GM12864 (cell line): ENCODE measurements at regions not wholly inside any gene's neighbourhood (a gene's known extent, or its start where the extent isn't known, plus 50 kb on each side); places are given as distances from the start of the nearest gene placed in this dataset.

Experiments
- DNase-seq: peaks from one replicate; pipeline ENCODE4 v3.0.0-alpha.2; 2011; ENCODE audit warnings: low read depth
- H3K4me3 ChIP-seq: 2 replicates; pipeline ENCODE4 v1.5.1; 2011; ENCODE audit warnings: mild to moderate bottlenecking, low read depth, low read length, control low read depth
- TF ChIP-seq, protein P1 (sequence below): IDR thresholded peaks from 2 replicates; pipeline ENCODE4 v1.5.1; 2011; ENCODE audit warnings: low read depth, mild to moderate bottlenecking, moderate library complexity, low read length, control low read depth, inconsistent platforms; ENCODE audit errors: missing control alignments

DNA sequence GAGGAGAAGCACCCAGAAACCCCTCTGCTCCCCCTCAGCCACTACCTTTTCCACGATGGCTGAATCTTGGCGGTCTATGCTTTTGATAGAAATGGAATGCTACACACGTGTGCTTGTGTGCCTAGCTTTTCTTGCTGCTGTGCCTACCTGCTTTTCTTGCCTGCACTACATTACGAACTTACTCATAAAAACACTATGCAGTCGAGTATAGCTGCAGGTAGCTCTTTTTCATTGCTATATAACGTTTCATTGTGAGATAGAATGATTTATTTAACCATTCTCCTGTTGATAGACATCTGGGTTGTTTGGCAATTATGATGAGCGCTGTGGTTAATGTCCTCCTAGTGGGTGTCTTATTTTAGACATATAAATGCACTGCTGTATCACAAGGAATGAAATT, 67.9 kb upstream of the NCOR2 start:
- TF ChIP-seq, protein P1, sequence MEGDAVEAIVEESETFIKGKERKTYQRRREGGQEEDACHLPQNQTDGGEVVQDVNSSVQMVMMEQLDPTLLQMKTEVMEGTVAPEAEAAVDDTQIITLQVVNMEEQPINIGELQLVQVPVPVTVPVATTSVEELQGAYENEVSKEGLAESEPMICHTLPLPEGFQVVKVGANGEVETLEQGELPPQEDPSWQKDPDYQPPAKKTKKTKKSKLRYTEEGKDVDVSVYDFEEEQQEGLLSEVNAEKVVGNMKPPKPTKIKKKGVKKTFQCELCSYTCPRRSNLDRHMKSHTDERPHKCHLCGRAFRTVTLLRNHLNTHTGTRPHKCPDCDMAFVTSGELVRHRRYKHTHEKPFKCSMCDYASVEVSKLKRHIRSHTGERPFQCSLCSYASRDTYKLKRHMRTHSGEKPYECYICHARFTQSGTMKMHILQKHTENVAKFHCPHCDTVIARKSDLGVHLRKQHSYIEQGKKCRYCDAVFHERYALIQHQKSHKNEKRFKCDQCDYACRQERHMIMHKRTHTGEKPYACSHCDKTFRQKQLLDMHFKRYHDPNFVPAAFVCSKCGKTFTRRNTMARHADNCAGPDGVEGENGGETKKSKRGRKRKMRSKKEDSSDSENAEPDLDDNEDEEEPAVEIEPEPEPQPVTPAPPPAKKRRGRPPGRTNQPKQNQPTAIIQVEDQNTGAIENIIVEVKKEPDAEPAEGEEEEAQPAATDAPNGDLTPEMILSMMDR = no peak
- no peak overlapping the region for H3K4me3 ChIP-seq

DNA sequence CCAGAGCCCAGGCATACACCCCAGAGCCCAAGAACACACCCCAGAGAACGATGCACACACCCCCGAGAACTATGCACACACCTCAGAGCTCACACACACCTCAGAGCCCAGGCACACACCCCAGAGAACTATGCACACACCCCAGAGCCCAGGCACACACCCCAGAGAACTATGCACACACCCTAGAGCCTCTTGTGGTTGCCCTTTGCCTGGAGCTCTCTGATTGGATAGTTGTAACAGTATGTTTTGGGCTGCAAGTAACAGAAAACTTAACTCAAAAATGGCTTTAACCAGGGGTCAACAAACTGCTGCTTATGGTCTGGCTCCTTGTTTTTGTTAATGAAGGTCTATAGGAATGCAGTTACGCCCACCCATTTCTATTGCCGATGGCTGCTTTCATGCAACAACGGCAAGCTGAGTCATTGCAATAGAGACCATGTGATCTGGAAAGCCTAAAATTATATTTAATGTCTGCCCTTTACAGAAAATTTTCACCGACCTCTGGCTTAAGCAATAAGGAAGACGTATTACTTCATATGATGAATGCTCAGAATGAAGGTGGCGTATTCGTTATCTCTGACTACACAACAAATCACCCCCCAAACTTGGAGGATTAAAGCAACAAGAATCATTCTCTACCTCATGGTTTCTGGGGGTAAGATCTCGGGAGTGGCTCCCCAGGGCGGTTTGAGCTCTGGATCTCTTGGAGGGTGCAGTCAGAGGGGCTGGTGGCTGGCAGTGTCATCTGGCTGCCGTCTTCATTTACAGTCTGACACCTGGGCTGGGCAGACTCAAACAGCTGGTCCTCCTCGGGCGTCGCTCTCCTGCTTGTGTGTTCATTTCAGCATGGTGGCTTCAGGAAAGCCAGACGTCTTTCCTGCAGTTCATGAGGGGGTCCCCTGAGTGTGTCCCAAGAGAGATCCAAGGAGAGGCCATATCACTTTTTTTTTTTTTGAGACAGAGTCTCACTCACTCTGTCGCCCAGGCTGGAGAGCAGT, 66.3 kb upstream of the NCOR2 start:
- TF ChIP-seq, protein P1 = no peak
- no peak overlapping the region for H3K4me3 ChIP-seq
- DNase-seq = no peak

More for the DNA sequence above, 67.9 kb upstream of the NCOR2 start:
- DNase-seq = no peak

DNA sequence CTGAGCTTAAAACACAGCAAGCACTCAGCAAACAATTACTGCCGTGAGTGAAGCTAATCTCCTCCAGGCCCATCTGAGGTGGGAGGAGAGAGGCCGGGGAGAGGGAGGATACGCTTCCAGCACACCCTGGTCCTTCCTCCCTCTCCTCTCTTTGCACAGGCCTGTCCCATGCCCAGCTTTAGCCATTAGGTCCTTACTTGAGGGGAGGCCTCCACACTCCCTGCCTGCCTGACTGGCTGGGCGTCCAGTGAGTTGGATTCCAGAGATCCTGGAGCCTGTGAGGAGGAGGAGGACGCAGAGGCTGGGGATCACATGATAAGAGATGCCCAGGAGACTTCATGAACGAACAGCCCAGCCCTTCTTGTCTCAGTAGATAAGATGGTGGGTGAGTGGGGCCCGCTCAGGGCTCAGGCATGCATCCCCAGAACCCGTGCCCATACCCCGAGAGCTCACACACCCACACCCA, 65.1 kb upstream of the NCOR2 start:
- TF ChIP-seq, protein P1 = no peak
- no peak for DNase-seq
- no peak overlapping the region for H3K4me3 ChIP-seq

DNA sequence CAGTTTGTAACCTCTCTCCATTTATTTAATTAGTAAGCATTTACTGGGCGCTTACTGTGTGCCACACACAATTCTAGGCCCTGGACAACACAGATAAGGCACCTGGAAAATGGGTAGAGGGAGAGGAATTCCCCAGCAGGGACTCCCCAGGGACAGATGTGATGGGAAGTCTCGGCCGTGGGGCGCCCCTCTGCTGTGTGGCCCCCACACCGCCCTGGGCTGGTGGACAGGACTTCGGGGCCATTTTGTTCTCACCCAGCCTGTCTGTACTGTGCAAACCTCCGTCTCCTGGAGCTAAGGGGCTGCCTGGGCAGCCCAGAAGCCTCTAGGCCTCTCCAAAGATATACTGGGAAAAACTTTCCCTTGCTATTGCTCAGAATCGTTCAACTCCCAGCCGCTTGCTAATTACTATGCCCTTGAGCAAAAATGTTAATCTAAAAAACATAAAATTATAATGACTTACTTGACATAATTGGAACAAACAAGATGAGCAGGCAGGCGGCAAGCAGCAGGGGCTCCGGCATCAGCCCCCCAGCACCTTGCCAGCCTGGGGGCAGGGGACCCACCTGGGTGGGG, 64.4 kb upstream of the NCOR2 start:
- H3K4me3 ChIP-seq = no peak overlapping the region
- no peak for DNase-seq
- TF ChIP-seq, protein P1 = no peak

DNA sequence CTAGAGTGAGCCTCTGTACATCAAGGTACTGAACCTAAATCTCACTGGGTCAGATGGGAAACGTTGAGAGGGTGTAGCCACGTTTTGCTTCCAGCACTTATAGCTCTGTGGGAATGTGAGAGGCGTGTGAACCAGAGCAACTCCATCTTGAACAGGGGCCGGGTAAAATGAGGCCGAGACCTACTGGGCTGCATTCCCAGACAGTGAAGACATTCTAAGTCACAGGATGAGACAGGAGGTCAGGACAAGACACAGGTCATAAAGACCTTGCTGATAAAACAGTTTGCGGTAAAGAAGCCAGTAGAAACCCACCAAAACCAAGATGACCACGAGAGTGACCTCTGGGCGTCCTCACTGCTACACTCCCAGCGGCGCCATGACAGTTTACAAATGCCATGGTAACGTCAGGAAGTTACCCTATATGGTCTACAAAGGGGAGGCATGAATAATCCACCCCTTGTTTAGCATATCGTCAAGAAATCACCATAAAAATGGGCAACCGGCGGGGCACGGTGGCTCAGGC, 63.4 kb upstream of the NCOR2 start:
- no peak for DNase-seq
- no peak overlapping the region for H3K4me3 ChIP-seq
- TF ChIP-seq, protein P1 = no peak

DNA sequence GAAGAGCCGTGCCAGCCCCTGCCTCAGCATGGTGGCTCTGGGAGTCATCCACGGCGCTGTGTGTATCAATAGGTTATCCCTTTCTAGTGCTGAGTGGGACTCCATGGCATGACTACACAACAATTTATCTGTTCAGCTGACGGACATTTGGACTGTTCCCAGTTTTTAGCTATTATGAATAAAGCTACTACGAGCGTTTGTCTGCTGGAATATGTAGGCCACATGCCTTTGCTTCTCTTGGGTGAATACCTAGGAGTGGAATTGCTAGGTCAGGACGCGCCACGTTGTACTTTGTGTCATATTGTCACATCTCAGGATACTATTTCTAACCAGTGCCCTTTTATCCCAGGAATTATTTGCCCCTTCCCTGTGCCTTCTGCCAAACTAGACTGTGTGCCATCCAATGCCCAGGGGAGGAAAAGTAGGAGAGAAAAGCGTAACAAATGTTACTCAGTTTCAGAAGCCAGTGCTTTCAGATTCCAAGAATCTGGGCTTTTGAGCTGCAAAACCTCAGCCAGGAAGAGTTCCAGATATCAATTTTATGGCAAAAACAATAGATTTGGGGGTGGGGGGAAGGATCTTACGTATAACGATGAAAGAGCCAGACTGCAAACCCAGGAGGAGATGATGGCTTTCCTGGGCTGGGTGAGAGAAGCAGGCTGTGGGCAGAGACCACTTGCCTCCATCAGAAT, 62.5 kb upstream of the NCOR2 start:
- TF ChIP-seq, protein P1 = no peak
- DNase-seq = no peak
- no peak overlapping the region for H3K4me3 ChIP-seq
